Testis (tissue), 2 donors: ENCODE measurements at regions not wholly inside any gene's neighbourhood (a gene's known extent, or its start where the extent isn't known, plus 50 kb on each side); places are given as distances from the start of the nearest gene placed in this dataset.
"Not testable (repeated sequence)": the region's sequence is repeated elsewhere in the genome, so short reads cannot be mapped to it uniquely, and the experiment has no call there.

Source experiments
- POLR2A ChIP-seq: fragments of 450-650 bp; IDR thresholded peaks from one replicate; pipeline ENCODE4 v1.6.1; 2017; ENCODE audit warnings: antibody characterized with exemption, mild to moderate bottlenecking, moderate library complexity
- TF ChIP-seq, protein P1 (sequence below), 3 experiments: fragments of 450-650 bp in 2 of 3; fragments of 200-600 bp in 1 of 3; sonication (generic) in 1 of 3; IDR thresholded peaks; one replicate each; pipeline ENCODE4 v1.5.1; 2016 to 2019; ENCODE audit warnings: antibody characterized with exemption in 3 of 3, mild to moderate bottlenecking in 2 of 3, moderate library complexity in 1 of 3

GRCh38 chr9:115473032-115473431 lies 355.1 kb upstream of the TNC start:
- TF ChIP-seq, protein P1, sequence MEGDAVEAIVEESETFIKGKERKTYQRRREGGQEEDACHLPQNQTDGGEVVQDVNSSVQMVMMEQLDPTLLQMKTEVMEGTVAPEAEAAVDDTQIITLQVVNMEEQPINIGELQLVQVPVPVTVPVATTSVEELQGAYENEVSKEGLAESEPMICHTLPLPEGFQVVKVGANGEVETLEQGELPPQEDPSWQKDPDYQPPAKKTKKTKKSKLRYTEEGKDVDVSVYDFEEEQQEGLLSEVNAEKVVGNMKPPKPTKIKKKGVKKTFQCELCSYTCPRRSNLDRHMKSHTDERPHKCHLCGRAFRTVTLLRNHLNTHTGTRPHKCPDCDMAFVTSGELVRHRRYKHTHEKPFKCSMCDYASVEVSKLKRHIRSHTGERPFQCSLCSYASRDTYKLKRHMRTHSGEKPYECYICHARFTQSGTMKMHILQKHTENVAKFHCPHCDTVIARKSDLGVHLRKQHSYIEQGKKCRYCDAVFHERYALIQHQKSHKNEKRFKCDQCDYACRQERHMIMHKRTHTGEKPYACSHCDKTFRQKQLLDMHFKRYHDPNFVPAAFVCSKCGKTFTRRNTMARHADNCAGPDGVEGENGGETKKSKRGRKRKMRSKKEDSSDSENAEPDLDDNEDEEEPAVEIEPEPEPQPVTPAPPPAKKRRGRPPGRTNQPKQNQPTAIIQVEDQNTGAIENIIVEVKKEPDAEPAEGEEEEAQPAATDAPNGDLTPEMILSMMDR (IDR thresholded peaks at IDR 0.05), result not testable (repeated sequence)
- not testable (repeated sequence) for TF ChIP-seq POLR2A
